ENCODE measurements at regions not wholly inside any gene's neighbourhood (a gene's known extent, or its start where the extent isn't known, plus 50 kb on each side); places are given as distances from the start of the nearest gene placed in this dataset.

GRCh38 chr2:228479014-228479413 lies 297.5 kb upstream of the SPHKAP start:
- H3K27ac ChIP-seq: no peak overlapping the region
- no peak for DNase-seq (ENCODE audit: low spot score)
- H3K4me3 ChIP-seq: no peak overlapping the region
- TF ChIP-seq CTCF (IDR thresholded peaks at IDR 0.05): no peak

GRCh38 chr2:228474466-228474865 lies 293.0 kb upstream of the SPHKAP start:
- no peak for TF ChIP-seq CTCF (IDR thresholded peaks at IDR 0.05)
- DNase-seq (ENCODE audit: low spot score): no peak
- Histone ChIP-seq H3K27ac (no peak overlapping the region), H3K4me3 (no peak overlapping the region)

GRCh38 chr2:228469721-228470120 lies 288.2 kb upstream of the SPHKAP start:
- Histone ChIP-seq H3K4me3 (no peak overlapping the region), H3K27ac (no peak overlapping the region)
- DNase-seq (ENCODE audit: low spot score): no peak
- no peak for TF ChIP-seq CTCF (IDR thresholded peaks at IDR 0.05)

- DNase-seq (ENCODE audit: low spot score): no peak
- TF ChIP-seq CTCF (IDR thresholded peaks at IDR 0.05): no peak
- Histone ChIP-seq H3K4me3 (no peak overlapping the region), H3K27ac (no peak overlapping the region)
These were observed 285.4 kb upstream of the SPHKAP start for GRCh38 chr2:228466851-228467250.

GRCh38 chr2:228465408-228465807 lies 283.9 kb upstream of the SPHKAP start:
- DNase-seq (ENCODE audit: low spot score): no peak
- TF ChIP-seq CTCF (IDR thresholded peaks at IDR 0.05): no peak
- H3K4me3 ChIP-seq: no peak overlapping the region
- H3K27ac ChIP-seq: no peak overlapping the region

- DNase-seq (ENCODE audit: low spot score): no peak
- no peak overlapping the region for H3K4me3 ChIP-seq
- H3K27ac ChIP-seq: no peak overlapping the region
- no peak for TF ChIP-seq CTCF (IDR thresholded peaks at IDR 0.05)
These were observed 276.9 kb upstream of the SPHKAP start for GRCh38 chr2:228458364-228458763.

- H3K27ac ChIP-seq: no peak overlapping the region
- no peak overlapping the region for H3K4me3 ChIP-seq
- no peak for TF ChIP-seq CTCF (IDR thresholded peaks at IDR 0.05)
- no peak for DNase-seq (ENCODE audit: low spot score)
These were observed 265.9 kb upstream of the SPHKAP start for GRCh38 chr2:228447266-228447915.
